ENCODE measurements at regions not wholly inside any gene's neighbourhood (a gene's known extent, or its start where the extent isn't known, plus 50 kb on each side); places are given as distances from the start of the nearest gene placed in this dataset.

GRCh38 chr22:47309946-47310345 lies 547.5 kb downstream of the TBC1D22A start:
- Histone ChIP-seq H3K27ac (no peak overlapping the region), H3K9me3 (peaks cover 0 to 22% (median 4%) of the 10 kb centered on the region in 12 donors), H3K4me1 (no peaks in the 10 kb centered on the region), H3K36me3 (no peaks in the 10 kb centered on the region), H3K4me3 (no peak overlapping the region), H3K27me3 (peaks cover 0 to 4% (median 0%) of the 10 kb centered on the region in 9 donors)
- TF ChIP-seq, protein P1, sequence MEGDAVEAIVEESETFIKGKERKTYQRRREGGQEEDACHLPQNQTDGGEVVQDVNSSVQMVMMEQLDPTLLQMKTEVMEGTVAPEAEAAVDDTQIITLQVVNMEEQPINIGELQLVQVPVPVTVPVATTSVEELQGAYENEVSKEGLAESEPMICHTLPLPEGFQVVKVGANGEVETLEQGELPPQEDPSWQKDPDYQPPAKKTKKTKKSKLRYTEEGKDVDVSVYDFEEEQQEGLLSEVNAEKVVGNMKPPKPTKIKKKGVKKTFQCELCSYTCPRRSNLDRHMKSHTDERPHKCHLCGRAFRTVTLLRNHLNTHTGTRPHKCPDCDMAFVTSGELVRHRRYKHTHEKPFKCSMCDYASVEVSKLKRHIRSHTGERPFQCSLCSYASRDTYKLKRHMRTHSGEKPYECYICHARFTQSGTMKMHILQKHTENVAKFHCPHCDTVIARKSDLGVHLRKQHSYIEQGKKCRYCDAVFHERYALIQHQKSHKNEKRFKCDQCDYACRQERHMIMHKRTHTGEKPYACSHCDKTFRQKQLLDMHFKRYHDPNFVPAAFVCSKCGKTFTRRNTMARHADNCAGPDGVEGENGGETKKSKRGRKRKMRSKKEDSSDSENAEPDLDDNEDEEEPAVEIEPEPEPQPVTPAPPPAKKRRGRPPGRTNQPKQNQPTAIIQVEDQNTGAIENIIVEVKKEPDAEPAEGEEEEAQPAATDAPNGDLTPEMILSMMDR (IDR thresholded peaks at IDR 0.05) = no peak
- TF ChIP-seq POLR2A (IDR thresholded peaks at IDR 0.05) = no peak
- no peak for DNase-seq
- intact Hi-C loops (cut with DNase I) = no loop called here
- no peak for ATAC-seq
- WGBS, 4 donors = 84 to 91% (median 87%) methylated on average over 4 of the region's 4 CpGs

GRCh38 chr22:47309476-47309875 lies 547.0 kb downstream of the TBC1D22A start:
- no peak for ATAC-seq
- Histone ChIP-seq H3K4me1 (no peaks in the 10 kb centered on the region), H3K4me3 (no peak overlapping the region), H3K27me3 (peaks cover 0 to 9% (median 0%) of the 10 kb centered on the region in 9 donors), H3K9me3 (peaks cover 0 to 22% (median 4%) of the 10 kb centered on the region in 12 donors), H3K36me3 (no peaks in the 10 kb centered on the region), H3K27ac (no peak overlapping the region)
- WGBS, 4 donors = 60 to 70% (median 64%) methylated on average over 6 of the region's 6 CpGs
- DNase-seq = peak in 1 of 5 donors; percentile 0
- TF ChIP-seq, protein P1 (IDR thresholded peaks at IDR 0.05) = no peak
- TF ChIP-seq POLR2A (IDR thresholded peaks at IDR 0.05) = no peak
- intact Hi-C loops (cut with DNase I) = no loop called here

DNA sequence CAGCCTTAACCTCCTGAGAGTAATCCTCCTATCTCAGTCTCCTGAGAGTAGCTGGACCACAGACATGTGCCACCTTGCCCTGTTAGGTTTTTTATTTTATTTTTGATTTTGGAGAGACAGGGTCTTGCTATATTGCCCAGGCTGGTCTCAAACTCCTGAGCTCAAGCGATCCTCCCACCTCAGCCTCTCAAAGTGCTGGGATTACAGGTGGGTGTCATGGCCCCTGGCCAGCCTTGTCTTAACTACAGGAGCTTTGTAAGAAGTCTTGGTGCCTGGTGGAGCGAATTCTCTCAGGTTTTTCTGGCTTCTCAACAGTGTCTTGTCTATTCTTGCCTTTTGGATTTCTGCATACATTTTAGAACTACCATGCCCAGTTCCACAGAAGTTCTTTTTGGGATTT lies 546.4 kb downstream of the TBC1D22A start:
- H3K27me3 ChIP-seq = peaks cover 0 to 9% (median 0%) of the 10 kb centered on the region in 9 donors
- no peak overlapping the region for H3K4me3 ChIP-seq
- no peaks in the 10 kb centered on the region for H3K36me3 ChIP-seq
- no peak overlapping the region for H3K27ac ChIP-seq
- peaks cover 0 to 17% (median 4%) of the 10 kb centered on the region in 12 donors for H3K9me3 ChIP-seq
- ATAC-seq (no peak), DNase-seq (peak in 1 of 5 donors; percentile 0)
- 71 to 92% (median 82%) methylated on average over 2 of the region's 2 CpGs for WGBS, 4 donors
- no peaks in the 10 kb centered on the region for H3K4me1 ChIP-seq
- intact Hi-C loops (cut with DNase I) = no loop called here
- TF ChIP-seq POLR2A (IDR thresholded peaks at IDR 0.05) = no peak

GRCh38 chr22:47307822-47308221 lies 545.4 kb downstream of the TBC1D22A start:
- Histone ChIP-seq H3K4me1 (no peaks in the 10 kb centered on the region), H3K27me3 (peaks cover 0 to 9% (median 0%) of the 10 kb centered on the region in 9 donors), H3K27ac (no peak overlapping the region), H3K36me3 (no peaks in the 10 kb centered on the region), H3K9me3 (peaks cover 0 to 12% (median 1%) of the 10 kb centered on the region in 12 donors), H3K4me3 (no peak overlapping the region)
- ATAC-seq (no peak), DNase-seq (peak in 1 of 5 donors; percentile 0)
- TF ChIP-seq, protein P1 (IDR thresholded peaks at IDR 0.05) = no peak
- TF ChIP-seq POLR2A (IDR thresholded peaks at IDR 0.05) = no peak
- intact Hi-C loops (cut with DNase I) = no loop called here
- WGBS, 4 donors = 84 to 91% (median 88%) methylated on average over 6 of the region's 6 CpGs

DNA sequence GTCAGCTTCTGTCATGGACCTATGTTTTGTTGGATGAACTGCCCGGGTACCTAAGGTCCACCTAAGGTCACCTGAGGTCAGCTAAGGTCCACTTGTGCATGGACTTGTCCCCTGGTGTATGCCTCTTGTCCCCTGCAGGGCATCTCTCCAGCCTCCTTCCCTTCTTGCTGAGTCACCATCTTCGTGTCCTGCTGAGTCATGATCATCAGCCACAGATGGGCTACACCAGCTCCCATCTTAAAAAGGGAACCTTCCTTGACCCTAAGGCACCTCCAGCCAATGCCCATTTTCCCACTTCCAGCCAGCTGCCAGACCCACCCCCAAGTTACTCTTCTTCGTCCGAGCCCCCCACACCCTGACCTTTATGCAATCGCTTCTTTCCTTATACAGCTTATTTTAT lies 544.9 kb downstream of the TBC1D22A start:
- TF ChIP-seq, protein P1 (IDR thresholded peaks at IDR 0.05) = no peak
- TF ChIP-seq POLR2A (IDR thresholded peaks at IDR 0.05) = no peak
- no peak overlapping the region for H3K27ac ChIP-seq
- peaks cover 0 to 7% (median 0%) of the 10 kb centered on the region in 12 donors for H3K9me3 ChIP-seq
- intact Hi-C loops (cut with DNase I) = no loop called here
- 81 to 84% (median 82%) methylated on average over 5 of the region's 5 CpGs for WGBS, 4 donors
- H3K27me3 ChIP-seq = peaks cover 0 to 9% (median 0%) of the 10 kb centered on the region in 9 donors
- DNase-seq (peak in 1 of 5 donors; percentile 0), ATAC-seq (no peak)
- no peaks in the 10 kb centered on the region for H3K36me3 ChIP-seq
- no peaks in the 10 kb centered on the region for H3K4me1 ChIP-seq
- H3K4me3 ChIP-seq = no peak overlapping the region

Data from heart left ventricle (tissue), 16 donors.